Neural crest cell (in vitro differentiated cells): ENCODE measurements at regions not wholly inside any gene's neighbourhood (a gene's known extent, or its start where the extent isn't known, plus 50 kb on each side); places are given as distances from the start of the nearest gene placed in this dataset.

Experiments
- DNase-seq: peaks from one replicate; pipeline ENCODE4 v3.0.0; 2021; ENCODE audit warnings: low read depth, mixed read lengths, low spot score
- H3K27ac Mint-ChIP-seq: one replicate; pipeline ENCODE4 v1.8.0; 2021; ENCODE audit warnings: mild to moderate bottlenecking, mixed read lengths; ENCODE audit not compliant: unreplicated experiment
- H3K27me3 Mint-ChIP-seq: 2 replicates; pipeline ENCODE4 v1.8.0; 2021; ENCODE audit warnings: low read depth, mild to moderate bottlenecking, mixed read lengths
- H3K36me3 Mint-ChIP-seq: 2 replicates; pipeline ENCODE4 v1.8.0; 2021; ENCODE audit warnings: low read depth, mild to moderate bottlenecking, mixed read lengths
- H3K4me1 Mint-ChIP-seq: 2 replicates; pipeline ENCODE4 v1.8.0; 2021; ENCODE audit warnings: mixed read lengths
- H3K4me3 Mint-ChIP-seq: one replicate; pipeline ENCODE4 v1.8.0; 2021; ENCODE audit warnings: mild to moderate bottlenecking, mixed read lengths
- H3K9me3 Mint-ChIP-seq: 2 replicates; pipeline ENCODE4 v1.8.0; 2021; ENCODE audit warnings: mixed read lengths
- TF ChIP-seq, protein P1 (sequence below): fragments of 200-600 bp; sonication (generic); conservative IDR thresholded peaks from 2 replicates; pipeline ENCODE4 v1.5.0; 2021; ENCODE audit warnings: antibody characterized with exemption, mild to moderate bottlenecking

DNA sequence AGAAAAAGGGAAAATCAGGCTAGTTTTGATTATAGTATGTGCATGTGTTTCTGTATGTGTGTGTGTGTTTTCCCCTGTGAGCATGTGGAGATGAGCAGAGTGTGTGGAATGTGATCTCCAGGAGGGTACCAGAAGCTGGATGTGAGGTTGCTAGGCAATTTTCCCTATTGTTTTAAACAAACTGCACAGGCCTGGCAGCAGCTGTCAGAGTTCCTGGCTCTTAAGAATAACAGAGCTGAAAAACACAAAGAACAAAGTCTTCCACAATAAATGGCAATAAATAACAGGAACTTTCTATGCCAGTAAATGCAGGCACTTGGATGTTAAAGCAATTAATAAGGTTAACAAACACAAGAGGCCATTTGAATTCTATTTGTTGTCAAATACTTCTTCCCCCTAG is 344.6 kb upstream of the CTSO start:
- H3K9me3 Mint-ChIP-seq, result no peaks in the 10 kb centered on the region
- no peak for DNase-seq
- H3K36me3 Mint-ChIP-seq, result no peaks in the 10 kb centered on the region
- TF ChIP-seq, protein P1, sequence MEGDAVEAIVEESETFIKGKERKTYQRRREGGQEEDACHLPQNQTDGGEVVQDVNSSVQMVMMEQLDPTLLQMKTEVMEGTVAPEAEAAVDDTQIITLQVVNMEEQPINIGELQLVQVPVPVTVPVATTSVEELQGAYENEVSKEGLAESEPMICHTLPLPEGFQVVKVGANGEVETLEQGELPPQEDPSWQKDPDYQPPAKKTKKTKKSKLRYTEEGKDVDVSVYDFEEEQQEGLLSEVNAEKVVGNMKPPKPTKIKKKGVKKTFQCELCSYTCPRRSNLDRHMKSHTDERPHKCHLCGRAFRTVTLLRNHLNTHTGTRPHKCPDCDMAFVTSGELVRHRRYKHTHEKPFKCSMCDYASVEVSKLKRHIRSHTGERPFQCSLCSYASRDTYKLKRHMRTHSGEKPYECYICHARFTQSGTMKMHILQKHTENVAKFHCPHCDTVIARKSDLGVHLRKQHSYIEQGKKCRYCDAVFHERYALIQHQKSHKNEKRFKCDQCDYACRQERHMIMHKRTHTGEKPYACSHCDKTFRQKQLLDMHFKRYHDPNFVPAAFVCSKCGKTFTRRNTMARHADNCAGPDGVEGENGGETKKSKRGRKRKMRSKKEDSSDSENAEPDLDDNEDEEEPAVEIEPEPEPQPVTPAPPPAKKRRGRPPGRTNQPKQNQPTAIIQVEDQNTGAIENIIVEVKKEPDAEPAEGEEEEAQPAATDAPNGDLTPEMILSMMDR, result no peak
- H3K4me1 Mint-ChIP-seq, result peaks cover 20% of the 10 kb centered on the region
- peak overlapping the region; percentile 5 for H3K4me3 Mint-ChIP-seq
- peak overlapping the region; percentile 7 for H3K27ac Mint-ChIP-seq
- no peaks in the 10 kb centered on the region for H3K27me3 Mint-ChIP-seq

DNA sequence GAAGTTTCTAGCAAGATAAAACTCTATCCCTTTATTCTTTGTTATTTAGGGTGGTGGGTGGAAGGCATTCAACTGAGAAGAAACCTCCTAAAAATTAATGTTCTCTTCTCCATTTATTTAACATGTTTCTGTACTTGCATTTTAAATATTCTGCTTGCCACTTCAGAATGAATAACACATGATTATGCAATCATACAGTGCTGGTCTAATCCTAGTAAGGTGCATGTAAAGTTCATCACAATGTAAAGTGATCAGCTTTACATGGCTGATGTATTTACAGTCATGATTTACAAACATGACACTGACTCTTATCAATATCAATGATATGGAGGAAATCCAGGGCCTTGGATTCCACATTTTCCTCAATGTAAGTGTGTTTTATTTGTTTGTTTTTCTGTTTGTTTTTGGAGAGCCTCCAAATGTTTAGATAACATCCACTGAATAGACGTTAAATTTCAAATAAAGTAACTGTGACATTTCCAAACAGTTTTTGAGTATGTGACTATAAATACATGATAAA is 342.1 kb upstream of the CTSO start:
- Mint-ChIP-seq H3K4me1 (peaks cover 20% of the 10 kb centered on the region), H3K27me3 (no peaks in the 10 kb centered on the region), H3K27ac (no peak overlapping the region), H3K4me3 (no peak overlapping the region), H3K36me3 (no peaks in the 10 kb centered on the region), H3K9me3 (no peaks in the 10 kb centered on the region)
- TF ChIP-seq, protein P1, result no peak
- DNase-seq, result no peak

DNA sequence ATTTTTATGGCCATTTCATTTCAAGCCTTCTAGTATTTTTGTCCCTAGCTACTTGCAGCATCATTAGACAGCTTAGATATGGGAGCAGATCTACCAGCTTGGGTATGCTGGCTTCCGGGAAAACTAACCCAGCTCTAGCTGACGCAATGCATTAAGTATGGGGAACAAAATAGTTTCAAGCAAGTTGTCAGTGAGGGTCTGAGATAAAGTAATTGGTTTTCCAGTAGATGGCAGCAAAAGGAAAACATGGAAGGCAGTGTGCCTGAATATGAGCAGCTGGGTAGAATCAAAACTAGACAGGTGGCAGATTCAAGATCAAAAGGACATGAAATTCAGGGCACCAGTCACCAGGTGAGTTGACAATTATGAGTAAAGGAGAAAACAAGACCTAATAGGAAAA is 340.9 kb upstream of the CTSO start:
- no peaks in the 10 kb centered on the region for H3K9me3 Mint-ChIP-seq
- no peak overlapping the region for H3K27ac Mint-ChIP-seq
- TF ChIP-seq, protein P1, result peak; percentile 53
- H3K4me3 Mint-ChIP-seq, result no peak overlapping the region
- H3K27me3 Mint-ChIP-seq, result no peaks in the 10 kb centered on the region
- no peaks in the 10 kb centered on the region for H3K36me3 Mint-ChIP-seq
- DNase-seq, result no peak
- H3K4me1 Mint-ChIP-seq, result peaks cover 20% of the 10 kb centered on the region

DNA sequence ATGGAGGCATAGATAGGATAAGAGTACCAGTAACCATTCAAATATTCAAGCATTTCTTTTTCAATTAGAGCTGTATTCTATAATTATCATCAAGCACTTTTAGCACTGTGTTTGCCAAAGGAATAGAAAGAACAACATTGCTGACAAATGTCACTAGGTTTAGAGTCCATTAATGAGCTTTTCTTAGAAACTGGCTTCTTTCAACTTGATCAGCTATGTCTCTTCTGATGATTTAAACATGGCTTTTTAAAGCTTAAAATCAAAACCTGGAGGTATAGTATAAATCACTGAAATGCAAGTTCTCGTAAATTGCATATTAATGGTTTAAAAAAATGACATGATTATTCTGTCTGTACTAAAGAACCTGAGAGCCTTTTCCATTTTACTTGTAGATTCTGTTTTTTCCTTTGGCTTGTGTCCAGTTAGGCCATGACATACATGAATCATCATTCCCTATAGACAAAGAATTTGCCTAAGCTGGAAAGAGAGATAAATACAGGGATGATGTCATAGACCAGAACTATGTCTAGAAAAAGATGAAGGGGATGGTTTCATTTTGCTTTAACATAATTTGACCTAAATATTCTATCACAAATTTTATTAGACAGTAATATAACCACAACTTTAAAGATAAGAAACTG is 340.1 kb upstream of the CTSO start:
- no peak for DNase-seq
- H3K4me1 Mint-ChIP-seq, result peaks cover 14% of the 10 kb centered on the region
- no peak overlapping the region for H3K4me3 Mint-ChIP-seq
- H3K36me3 Mint-ChIP-seq, result no peaks in the 10 kb centered on the region
- H3K27ac Mint-ChIP-seq, result no peak overlapping the region
- no peaks in the 10 kb centered on the region for H3K27me3 Mint-ChIP-seq
- H3K9me3 Mint-ChIP-seq, result no peaks in the 10 kb centered on the region
- TF ChIP-seq, protein P1, result no peak

DNA sequence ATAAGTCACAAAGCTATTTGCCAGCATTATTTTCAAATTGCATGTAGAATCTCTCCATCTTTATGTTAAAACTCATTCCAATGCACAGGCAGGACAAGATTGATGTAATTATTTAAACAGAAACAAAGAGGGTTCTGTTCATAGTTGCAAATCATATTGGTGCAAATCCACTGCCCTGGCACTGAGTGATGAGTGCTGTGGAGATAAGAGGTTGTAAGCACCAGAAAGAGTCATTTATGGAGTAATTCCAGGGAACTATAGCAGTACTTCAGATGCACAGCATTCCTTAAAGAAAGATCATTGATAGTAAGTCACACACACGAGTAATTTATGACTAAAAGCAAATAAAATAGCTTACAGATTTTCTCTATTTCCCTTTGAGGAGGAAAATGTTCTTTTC is 337.7 kb upstream of the CTSO start:
- no peak for DNase-seq
- Mint-ChIP-seq H3K4me1 (peaks cover 5% of the 10 kb centered on the region), H3K4me3 (no peak overlapping the region), H3K36me3 (no peaks in the 10 kb centered on the region), H3K27me3 (no peaks in the 10 kb centered on the region), H3K9me3 (no peaks in the 10 kb centered on the region), H3K27ac (no peak overlapping the region)
- TF ChIP-seq, protein P1, result no peak
